HS-5 (cell line): ENCODE measurements at regions not wholly inside any gene's neighbourhood (a gene's known extent, or its start where the extent isn't known, plus 50 kb on each side); places are given as distances from the start of the nearest gene placed in this dataset.
A peak's percentile ranks its signal among the peaks of the same experiment; 100 is the strongest.
"Not testable (repeated sequence)": the region's sequence is repeated elsewhere in the genome, so short reads cannot be mapped to it uniquely, and the experiment has no call there.

Experiments used
- DNase-seq: peaks from one replicate; pipeline ENCODE4 v3.0.0-alpha.2; 2012; ENCODE audit warnings: low read depth

GRCh38 chr2:57333221-57333620 lies 713.4 kb upstream of the VRK2 start:
- peak; percentile 6 for DNase-seq

- DNase-seq: no peak
Observed at GRCh38 chr2:57343391-57344006, 703.1 kb upstream of the VRK2 start.

- DNase-seq: no peak
Observed at GRCh38 chr2:57368190-57368589, 678.4 kb upstream of the VRK2 start.

GRCh38 chr2:57370882-57371585 lies 675.6 kb upstream of the VRK2 start:
- DNase-seq: no peak

GRCh38 chr2:57372237-57372984 lies 674.2 kb upstream of the VRK2 start:
- DNase-seq: no peak

- peak; percentile 84 for DNase-seq
Observed at GRCh38 chr2:57373530-57373929, 673.1 kb upstream of the VRK2 start.

- DNase-seq: no peak
Observed at GRCh38 chr2:57376985-57377384, 669.6 kb upstream of the VRK2 start.

- DNase-seq: no peak
Observed at GRCh38 chr2:57386305-57386704, 660.3 kb upstream of the VRK2 start.

GRCh38 chr2:57396355-57397098 lies 650.1 kb upstream of the VRK2 start:
- DNase-seq: no peak

- DNase-seq: no peak
Observed at GRCh38 chr2:57397550-57398360, 648.9 kb upstream of the VRK2 start.

- no peak for DNase-seq
Observed at GRCh38 chr2:57399057-57399456, 647.5 kb upstream of the VRK2 start.

GRCh38 chr2:57402096-57402495 lies 644.5 kb upstream of the VRK2 start:
- no peak for DNase-seq

GRCh38 chr2:57402755-57403154 lies 643.9 kb upstream of the VRK2 start:
- no peak for DNase-seq

- DNase-seq: no peak
Observed at GRCh38 chr2:57407772-57408201, 638.8 kb upstream of the VRK2 start.

- no peak for DNase-seq
Observed at GRCh38 chr2:57408587-57408986, 638.0 kb upstream of the VRK2 start.

- no peak for DNase-seq
Observed at GRCh38 chr2:57417007-57417406, 629.6 kb upstream of the VRK2 start.

GRCh38 chr2:57418859-57419346 lies 627.7 kb upstream of the VRK2 start:
- DNase-seq: not testable (repeated sequence)

GRCh38 chr2:57429831-57430230 lies 616.8 kb upstream of the VRK2 start:
- no peak for DNase-seq

GRCh38 chr2:57432528-57432927 lies 614.1 kb upstream of the VRK2 start:
- DNase-seq: no peak

- no peak for DNase-seq
Observed at GRCh38 chr2:57434441-57434840, 612.2 kb upstream of the VRK2 start.

- peak; percentile 14 for DNase-seq
Observed at GRCh38 chr2:57434972-57435371, 611.6 kb upstream of the VRK2 start.
